ENCODE measurements at regions not wholly inside any gene's neighbourhood (a gene's known extent, or its start where the extent isn't known, plus 50 kb on each side); places are given as distances from the start of the nearest gene placed in this dataset.

DNA sequence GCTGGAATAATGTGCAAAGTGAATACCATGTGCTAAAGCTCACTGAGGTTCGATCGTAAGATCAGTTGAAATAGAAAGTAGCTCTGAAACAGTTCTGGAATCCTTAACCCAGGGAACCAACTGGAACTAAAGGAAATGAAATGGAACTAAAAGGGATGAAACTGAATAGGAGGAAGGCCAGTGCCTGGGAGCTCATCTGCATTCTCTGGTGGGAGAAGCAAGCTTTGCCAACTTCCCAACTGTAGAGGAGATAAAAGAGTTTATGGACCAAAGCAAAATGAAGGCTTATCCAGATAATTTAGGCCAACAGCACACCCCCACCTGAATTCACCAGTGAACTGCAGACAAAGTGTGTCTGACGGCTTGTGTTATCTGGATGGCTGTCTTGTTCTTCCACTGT lies 188.6 kb upstream of the HABP2 start:
- Histone ChIP-seq H3K27me3 (ENCODE audit: low read depth, low read length) (no peaks in the 10 kb centered on the region), H3K79me2 (ENCODE audit: low read length) (no peaks in the 10 kb centered on the region), H3K9me3 (ENCODE audit: insufficient read depth, low read length) (no peaks in the 10 kb centered on the region), H2AFZ (ENCODE audit: low read depth, low read length) (no peak overlapping the region), H3K4me3 (ENCODE audit: low read length) (no peak overlapping the region), H4K20me1 (ENCODE audit: insufficient read depth, low read length) (no peaks in the 10 kb centered on the region), H3K9ac (ENCODE audit: low read length) (no peak overlapping the region), H3K4me2 (ENCODE audit: low read length) (no peak overlapping the region), H3K27ac (ENCODE audit: low read length) (no peak overlapping the region), H3K4me1 (ENCODE audit: low read length) (no peaks in the 10 kb centered on the region), H3K36me3 (replicated peaks; ENCODE audit: low read depth, low read length) (no peaks in the 10 kb centered on the region)
- TF ChIP-seq EZH2phosphoT487 (IDR thresholded peaks at IDR 0.05; ENCODE audit: low read depth), result no peak
- TF ChIP-seq, protein P1, sequence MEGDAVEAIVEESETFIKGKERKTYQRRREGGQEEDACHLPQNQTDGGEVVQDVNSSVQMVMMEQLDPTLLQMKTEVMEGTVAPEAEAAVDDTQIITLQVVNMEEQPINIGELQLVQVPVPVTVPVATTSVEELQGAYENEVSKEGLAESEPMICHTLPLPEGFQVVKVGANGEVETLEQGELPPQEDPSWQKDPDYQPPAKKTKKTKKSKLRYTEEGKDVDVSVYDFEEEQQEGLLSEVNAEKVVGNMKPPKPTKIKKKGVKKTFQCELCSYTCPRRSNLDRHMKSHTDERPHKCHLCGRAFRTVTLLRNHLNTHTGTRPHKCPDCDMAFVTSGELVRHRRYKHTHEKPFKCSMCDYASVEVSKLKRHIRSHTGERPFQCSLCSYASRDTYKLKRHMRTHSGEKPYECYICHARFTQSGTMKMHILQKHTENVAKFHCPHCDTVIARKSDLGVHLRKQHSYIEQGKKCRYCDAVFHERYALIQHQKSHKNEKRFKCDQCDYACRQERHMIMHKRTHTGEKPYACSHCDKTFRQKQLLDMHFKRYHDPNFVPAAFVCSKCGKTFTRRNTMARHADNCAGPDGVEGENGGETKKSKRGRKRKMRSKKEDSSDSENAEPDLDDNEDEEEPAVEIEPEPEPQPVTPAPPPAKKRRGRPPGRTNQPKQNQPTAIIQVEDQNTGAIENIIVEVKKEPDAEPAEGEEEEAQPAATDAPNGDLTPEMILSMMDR (IDR thresholded peaks at IDR 0.05; ENCODE audit: low read depth, low read length), result no peak

DNA sequence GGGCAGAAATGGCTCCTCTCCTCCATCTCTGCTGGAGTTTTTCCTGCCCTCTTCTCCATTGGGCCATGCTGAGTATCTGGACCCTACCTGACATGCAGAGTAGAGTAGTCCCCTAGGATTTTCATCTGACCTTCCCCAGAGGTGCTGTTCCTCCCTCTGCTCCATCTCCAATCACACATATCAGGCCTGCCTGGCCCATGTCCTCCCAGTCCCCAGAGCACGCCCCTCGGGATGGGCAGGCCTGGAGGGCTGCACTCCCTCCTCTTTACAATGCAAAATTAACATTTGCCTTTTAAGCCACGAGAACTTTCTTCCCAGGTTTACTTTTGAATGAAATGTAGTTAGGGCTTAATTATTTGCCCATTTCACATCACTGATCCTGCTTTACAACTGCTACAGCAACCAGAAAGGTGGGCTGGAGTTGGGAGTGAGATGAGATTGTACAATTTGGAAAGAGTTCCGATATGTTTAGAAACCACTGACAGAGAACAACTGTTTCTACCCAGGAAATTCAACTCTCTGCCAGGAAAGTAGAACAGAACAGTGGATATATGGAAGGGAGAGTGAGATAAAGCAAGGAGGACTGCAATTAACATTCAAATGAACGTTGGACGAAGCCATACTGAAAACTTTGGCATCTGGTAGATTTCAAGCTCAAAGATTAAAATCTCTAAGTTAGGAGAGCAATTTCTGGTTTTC lies 184.0 kb upstream of the HABP2 start:
- TF ChIP-seq EZH2phosphoT487 (IDR thresholded peaks at IDR 0.05; ENCODE audit: low read depth), result no peak
- TF ChIP-seq, protein P1 (IDR thresholded peaks at IDR 0.05; ENCODE audit: low read depth, low read length), result no peak
- Histone ChIP-seq H3K79me2 (ENCODE audit: low read length) (no peaks in the 10 kb centered on the region), H3K4me3 (ENCODE audit: low read length) (no peak overlapping the region), H2AFZ (ENCODE audit: low read depth, low read length) (no peak overlapping the region), H3K27me3 (ENCODE audit: low read depth, low read length) (no peaks in the 10 kb centered on the region), H3K36me3 (replicated peaks; ENCODE audit: low read depth, low read length) (no peaks in the 10 kb centered on the region), H3K9me3 (ENCODE audit: insufficient read depth, low read length) (no peaks in the 10 kb centered on the region), H3K27ac (ENCODE audit: low read length) (no peak overlapping the region), H3K4me1 (ENCODE audit: low read length) (no peaks in the 10 kb centered on the region), H3K9ac (ENCODE audit: low read length) (no peak overlapping the region), H3K4me2 (ENCODE audit: low read length) (no peak overlapping the region), H4K20me1 (ENCODE audit: insufficient read depth, low read length) (no peaks in the 10 kb centered on the region)

DNA sequence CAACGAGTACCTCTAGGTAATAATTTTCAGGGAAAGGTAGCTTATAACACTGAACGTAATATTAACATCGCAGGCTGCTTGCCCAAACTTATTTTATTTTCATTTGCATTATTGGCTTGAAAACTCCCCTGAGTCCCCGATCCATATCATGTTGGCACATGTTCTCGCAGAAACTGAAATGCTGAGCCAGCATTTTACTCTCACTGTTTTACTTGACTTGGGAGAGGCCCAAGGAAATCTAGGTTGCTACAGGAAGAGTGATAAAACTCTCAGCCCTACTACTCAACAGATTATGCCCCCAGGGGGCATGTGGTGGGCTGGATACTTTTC lies 183.5 kb upstream of the HABP2 start:
- Histone ChIP-seq H2AFZ (ENCODE audit: low read depth, low read length) (no peak overlapping the region), H3K4me2 (ENCODE audit: low read length) (no peak overlapping the region), H4K20me1 (ENCODE audit: insufficient read depth, low read length) (no peaks in the 10 kb centered on the region), H3K4me3 (ENCODE audit: low read length) (no peak overlapping the region), H3K9ac (ENCODE audit: low read length) (no peak overlapping the region), H3K27ac (ENCODE audit: low read length) (no peak overlapping the region), H3K27me3 (ENCODE audit: low read depth, low read length) (no peaks in the 10 kb centered on the region), H3K36me3 (replicated peaks; ENCODE audit: low read depth, low read length) (no peaks in the 10 kb centered on the region), H3K79me2 (ENCODE audit: low read length) (no peaks in the 10 kb centered on the region), H3K4me1 (ENCODE audit: low read length) (no peaks in the 10 kb centered on the region), H3K9me3 (ENCODE audit: insufficient read depth, low read length) (no peaks in the 10 kb centered on the region)
- TF ChIP-seq EZH2phosphoT487 (IDR thresholded peaks at IDR 0.05; ENCODE audit: low read depth), result no peak
- TF ChIP-seq, protein P1 (IDR thresholded peaks at IDR 0.05; ENCODE audit: low read depth, low read length), result no peak

DNA sequence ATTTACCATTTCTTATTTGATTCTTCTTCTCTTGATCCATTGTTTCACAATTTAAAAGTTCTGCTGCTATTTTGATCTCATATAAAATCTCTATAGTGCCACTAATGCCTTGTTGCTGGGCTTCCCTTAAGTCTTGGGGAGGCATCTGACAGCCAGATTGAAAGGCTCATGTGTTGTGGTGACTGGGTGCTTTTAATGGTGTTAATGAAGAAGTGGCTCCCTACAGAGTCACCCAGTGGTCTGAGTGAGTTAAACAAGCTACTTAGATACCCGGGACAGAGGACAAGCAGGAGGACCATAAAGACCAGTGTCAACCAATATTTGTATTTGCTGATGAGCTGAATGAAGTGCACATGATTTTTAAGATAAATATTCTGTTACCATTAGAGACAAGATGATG lies 176.4 kb upstream of the HABP2 start:
- no peak overlapping the region for H3K9ac ChIP-seq (ENCODE audit: low read length)
- 0 out of 2 replicates have a peak, but pooled peaks cover 4% of the 10 kb centered on the region for H3K27me3 ChIP-seq (ENCODE audit: low read depth, low read length)
- H2AFZ ChIP-seq (ENCODE audit: low read depth, low read length), result no peak overlapping the region
- no peaks in the 10 kb centered on the region for H3K4me1 ChIP-seq (ENCODE audit: low read length)
- no peaks in the 10 kb centered on the region for H4K20me1 ChIP-seq (ENCODE audit: insufficient read depth, low read length)
- no peaks in the 10 kb centered on the region for H3K36me3 ChIP-seq (replicated peaks; ENCODE audit: low read depth, low read length)
- H3K27ac ChIP-seq (ENCODE audit: low read length), result no peak overlapping the region
- no peak overlapping the region for H3K4me3 ChIP-seq (ENCODE audit: low read length)
- H3K4me2 ChIP-seq (ENCODE audit: low read length), result no peak overlapping the region
- no peaks in the 10 kb centered on the region for H3K9me3 ChIP-seq (ENCODE audit: insufficient read depth, low read length)
- TF ChIP-seq, protein P1 (IDR thresholded peaks at IDR 0.05; ENCODE audit: low read depth, low read length), result no peak
- TF ChIP-seq EZH2phosphoT487 (IDR thresholded peaks at IDR 0.05; ENCODE audit: low read depth), result no peak
- H3K79me2 ChIP-seq (ENCODE audit: low read length), result no peaks in the 10 kb centered on the region

Data from OCI-LY3 (cell line).